GM21825 (cell line): ENCODE measurements at regions not wholly inside any gene's neighbourhood (a gene's known extent, or its start where the extent isn't known, plus 50 kb on each side); places are given as distances from the start of the nearest gene placed in this dataset.
"Not testable (repeated sequence)": the region's sequence is repeated elsewhere in the genome, so short reads cannot be mapped to it uniquely, and the experiment has no call there.

Experiments used
- ATAC-seq: cut with Tn5 transposase; IDR thresholded peaks from one replicate; pipeline ENCODE4 v1.9.1; 2021; ENCODE audit warnings: mild to moderate bottlenecking, moderate library complexity; ENCODE audit not compliant: unreplicated experiment

DNA sequence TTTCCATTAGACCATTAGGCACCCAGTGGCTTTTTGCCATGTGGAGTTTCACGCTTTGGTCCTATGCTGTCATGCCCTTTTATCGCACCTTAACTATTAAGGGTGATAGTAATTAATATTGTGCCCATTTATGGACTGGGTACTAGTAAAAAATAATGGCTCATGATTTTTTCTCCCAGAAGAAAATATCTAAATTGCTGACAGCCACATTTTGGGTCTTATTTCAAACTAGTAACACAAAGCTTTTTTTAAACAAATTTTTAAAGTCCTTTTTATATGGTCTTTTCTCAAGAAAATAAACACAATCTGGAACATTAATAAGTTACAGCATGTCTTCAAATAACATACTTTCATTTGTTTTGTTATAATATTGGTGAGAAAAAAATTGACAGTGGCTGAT, 179.7 kb downstream of the ANKRD7 start:
- no peak for ATAC-seq

- ATAC-seq = no peak
These were observed 193.9 kb downstream of the ANKRD7 start for GRCh38 chr7:118418433-118418832.

- no peak for ATAC-seq
These were observed 196.4 kb downstream of the ANKRD7 start for GRCh38 chr7:118420888-118421287.

GRCh38 chr7:118429141-118429540, 204.6 kb downstream of the ANKRD7 start:
- no peak for ATAC-seq

DNA sequence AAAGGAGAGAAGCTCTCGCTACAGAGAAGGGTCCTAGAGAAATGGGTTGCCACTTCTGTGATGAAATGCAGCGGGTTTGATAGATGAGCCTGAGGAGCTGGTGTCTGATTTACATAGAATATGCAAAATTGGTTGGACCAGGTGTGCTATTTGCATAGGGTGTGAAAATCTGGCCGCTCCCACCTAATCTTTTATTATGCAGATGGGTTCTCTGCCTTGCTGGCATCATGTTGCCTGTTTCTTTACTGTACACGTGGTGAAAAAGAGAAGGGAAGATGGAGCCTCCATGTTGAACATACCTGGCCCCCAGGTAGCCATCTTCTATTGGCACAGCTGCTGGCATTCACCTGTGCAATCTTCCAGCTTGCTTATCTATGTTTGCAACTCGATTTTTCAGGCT, 212.2 kb downstream of the ANKRD7 start:
- ATAC-seq = no peak

- not testable (repeated sequence) for ATAC-seq
These were observed 224.5 kb downstream of the ANKRD7 start for GRCh38 chr7:118449030-118449429.

- ATAC-seq = no peak
These were observed 225.5 kb downstream of the ANKRD7 start for GRCh38 chr7:118449797-118450567.

- ATAC-seq = no peak
These were observed 227.6 kb downstream of the ANKRD7 start for GRCh38 chr7:118452128-118452527.

GRCh38 chr7:118467381-118467780, 242.9 kb downstream of the ANKRD7 start:
- no peak for ATAC-seq

DNA sequence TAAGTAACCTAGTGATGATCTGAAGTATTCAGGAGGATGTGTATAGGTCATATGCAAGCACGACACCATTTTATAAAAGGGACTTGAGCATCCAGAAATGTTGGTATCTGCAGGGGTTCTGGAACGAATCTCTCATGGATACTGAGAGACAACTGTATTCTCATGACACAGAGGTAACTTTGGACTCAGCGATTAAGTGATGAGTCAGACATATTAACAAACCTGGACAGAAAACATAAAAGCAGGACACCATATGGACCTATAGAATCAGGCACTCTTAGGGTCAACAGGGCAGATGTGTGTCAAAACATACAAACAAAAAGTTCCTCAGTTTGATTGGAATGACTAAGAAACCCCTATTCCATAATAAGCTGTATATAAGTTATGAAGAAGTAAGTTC, 248.1 kb downstream of the ANKRD7 start:
- ATAC-seq = no peak

DNA sequence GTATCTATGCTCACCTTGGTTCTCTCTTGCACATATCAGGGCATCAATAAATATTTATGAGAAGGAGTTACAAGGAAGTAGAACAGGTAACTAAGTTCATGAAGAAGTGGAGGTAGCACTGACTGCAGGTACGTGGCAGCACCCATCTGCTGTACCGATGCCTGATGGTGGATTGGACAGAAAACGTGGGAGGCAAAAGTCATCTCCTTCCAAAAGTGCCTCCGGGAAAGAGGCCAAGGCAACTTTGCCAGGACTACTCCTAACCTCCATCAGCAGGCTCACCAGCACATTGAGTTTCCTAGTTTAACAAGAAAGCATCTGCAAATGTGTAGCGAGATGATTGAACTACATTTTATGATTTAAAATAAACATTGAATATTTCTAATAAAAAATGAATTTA, 248.8 kb downstream of the ANKRD7 start:
- no peak for ATAC-seq

DNA sequence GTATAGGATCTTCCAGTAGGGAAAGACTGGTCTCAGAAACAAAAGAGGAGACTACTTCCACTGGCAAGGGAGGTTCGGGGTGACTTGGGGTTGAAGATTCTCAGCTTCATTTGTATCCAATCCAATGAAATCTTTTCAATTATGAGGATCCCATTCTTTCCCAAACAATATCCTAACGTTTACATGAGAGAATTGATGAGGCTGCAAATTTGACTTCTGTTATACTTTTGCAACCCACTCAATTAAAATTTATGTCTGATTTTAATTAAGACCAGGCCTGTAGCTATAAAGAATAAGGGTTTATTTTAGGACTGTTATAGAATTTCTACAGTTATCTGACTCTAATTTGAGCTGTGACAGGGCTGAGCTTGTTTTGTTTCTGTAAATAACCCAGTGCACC, 251.5 kb downstream of the ANKRD7 start:
- no peak for ATAC-seq

DNA sequence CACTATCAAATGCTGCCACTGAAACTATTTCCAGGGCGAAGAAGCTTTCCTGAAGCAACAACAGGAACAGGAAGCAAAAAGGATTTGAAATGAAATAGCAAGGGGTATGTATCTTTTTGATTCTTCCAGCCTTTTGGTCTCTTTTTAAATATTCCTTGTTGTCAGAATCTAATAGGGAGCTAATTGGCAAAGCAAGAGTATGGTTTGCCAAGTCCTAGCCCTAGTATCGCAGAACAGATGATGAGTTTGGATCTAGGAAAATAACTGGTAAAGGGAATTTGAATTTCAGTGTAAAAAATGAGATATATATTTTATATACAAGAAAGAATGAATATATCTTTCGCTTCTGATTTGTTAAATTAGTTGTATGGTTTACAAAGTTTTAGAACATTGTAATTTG, 252.5 kb downstream of the ANKRD7 start:
- no peak for ATAC-seq

DNA sequence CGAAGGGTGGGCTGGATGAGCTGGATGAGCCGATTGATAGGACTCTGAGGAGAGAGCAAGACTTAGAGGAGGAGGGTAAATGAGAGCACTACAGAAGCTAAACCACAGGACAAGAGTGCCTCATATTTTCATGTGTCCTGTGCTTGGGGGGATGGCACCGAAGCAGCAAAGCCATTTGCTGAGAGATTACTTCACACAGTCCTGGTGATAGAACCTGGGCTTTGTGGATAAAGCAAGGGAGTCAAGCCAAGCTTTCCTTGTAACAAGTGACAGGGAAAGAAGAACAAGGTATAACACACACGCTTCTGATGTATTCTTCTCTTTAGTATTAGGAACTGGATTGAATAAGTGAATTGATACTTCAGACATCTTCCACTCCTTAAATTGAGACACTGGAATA, 253.7 kb downstream of the ANKRD7 start:
- ATAC-seq = no peak

DNA sequence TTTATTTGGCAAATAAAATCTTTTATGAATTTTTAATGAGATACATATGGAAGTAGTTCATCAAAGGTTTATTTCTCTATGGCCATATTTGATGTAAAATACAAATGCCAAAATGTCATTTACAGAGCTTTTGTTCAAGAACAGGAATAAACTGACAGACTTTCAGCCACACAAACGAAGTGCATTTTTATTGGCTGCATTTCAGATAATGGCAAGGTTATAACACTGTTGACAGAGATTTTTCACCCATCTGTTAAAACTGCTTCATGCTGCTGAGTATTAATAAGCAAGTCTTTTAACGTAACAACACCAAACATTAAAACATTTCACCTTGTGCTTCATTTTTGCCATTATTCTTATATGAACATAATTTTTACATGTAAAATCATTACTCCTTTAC, 254.4 kb downstream of the ANKRD7 start:
- no peak for ATAC-seq

DNA sequence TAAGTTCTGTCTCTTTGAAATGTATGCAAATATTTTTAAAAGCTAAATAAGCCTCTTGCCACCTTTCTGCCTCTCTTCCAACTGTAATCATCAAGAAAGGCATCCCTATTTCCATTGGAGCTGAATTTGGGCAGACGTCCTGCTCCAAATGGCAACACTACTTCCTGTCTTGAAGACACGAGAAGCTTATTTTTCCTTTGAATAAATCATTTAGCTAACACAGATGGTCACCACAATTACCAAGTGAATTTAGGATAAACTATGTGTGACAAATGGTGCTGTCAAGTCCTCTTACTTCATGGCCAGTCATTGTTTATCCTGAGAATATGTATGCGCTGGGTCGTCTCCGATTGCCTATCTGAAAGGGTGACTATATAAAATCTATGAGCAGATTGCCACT, 268.0 kb downstream of the ANKRD7 start:
- no peak for ATAC-seq

DNA sequence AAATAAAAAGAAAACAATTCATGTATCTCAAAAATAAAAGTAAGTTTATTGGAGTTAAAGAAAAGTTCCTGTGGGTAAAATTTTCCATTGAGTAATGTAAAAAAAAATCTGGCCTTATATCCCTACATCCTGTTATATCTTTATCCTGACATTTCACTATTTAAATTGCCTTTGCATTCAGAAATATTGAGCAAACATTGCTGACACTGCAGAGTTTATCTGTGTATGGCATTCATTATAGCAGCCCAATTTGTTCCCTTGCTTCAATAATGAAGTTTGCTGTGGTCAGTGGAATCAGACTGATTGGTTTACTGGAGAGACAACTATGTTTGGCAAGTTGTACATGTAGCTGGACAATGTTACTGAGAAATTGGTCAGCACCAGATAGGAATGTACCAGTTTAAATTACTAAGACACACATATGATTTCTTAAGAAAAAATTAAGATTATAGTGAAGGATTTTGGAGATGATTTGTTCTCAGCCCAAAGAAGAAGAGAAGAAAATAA, 271.7 kb downstream of the ANKRD7 start:
- ATAC-seq = no peak

- ATAC-seq = no peak
These were observed 277.7 kb downstream of the ANKRD7 start for GRCh38 chr7:118502235-118502634.

DNA sequence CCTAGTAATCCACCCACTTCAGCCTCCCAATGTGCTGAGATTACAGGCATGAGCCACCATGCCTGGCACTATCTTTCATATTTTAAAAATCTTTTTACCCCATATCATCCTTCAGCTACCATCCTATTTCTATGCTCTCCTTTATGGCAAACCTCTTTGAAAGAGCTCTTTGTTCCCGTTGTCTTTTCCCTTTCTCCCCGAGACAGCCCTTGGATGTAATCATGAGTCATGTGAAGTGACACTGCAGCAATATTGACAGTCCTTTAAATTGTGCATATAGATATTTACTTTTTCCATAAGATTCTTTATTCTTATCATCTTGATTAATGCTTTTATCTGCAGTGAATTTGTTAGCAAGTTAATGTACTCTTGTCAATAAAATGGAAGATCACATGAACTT, 286.6 kb downstream of the ANKRD7 start:
- ATAC-seq = no peak

- ATAC-seq = no peak
These were observed 292.8 kb downstream of the ANKRD7 start for GRCh38 chr7:118517275-118517674.

DNA sequence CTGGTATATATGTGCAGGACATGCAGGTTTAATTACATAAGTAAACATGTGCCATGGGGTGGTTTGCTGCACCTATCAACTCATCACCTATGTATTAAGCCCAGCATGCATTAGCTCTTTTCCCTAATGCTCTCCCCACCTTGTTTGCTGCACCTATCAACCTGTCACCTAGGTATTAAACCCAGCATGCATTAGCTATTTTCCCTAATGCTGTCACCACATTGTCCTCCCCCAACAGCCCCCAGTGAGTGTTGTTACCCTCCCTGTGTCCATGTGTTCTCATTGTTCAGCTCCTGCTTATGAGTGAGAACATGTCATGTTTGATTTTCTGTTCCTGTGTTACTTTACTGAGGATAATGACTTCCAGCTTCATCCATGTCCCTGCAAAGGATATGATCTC, 300.5 kb downstream of the ANKRD7 start:
- ATAC-seq = no peak

- ATAC-seq = no peak
These were observed 307.1 kb downstream of the ANKRD7 start for GRCh38 chr7:118531566-118531965.

DNA sequence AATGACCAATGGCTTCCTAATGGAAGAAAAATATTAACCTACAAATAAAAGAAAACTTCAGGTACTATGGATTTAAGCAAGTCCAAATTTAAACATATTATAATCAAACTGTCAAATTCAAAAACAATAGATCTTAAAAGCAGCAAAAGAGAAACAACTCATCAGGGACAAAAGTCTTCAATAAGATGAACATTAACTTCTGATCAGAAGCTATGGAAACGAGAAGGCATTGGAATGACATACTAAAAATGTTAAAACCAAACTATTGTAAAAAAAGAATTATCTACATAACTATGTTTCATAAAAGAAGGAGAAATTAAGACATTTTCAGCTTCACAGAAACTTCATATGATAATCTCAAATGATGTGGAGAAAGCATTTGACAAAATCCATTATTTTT, 334.7 kb downstream of the ANKRD7 start:
- no peak for ATAC-seq
